HG03045 (cell line): ENCODE measurements at regions not wholly inside any gene's neighbourhood (a gene's known extent, or its start where the extent isn't known, plus 50 kb on each side); places are given as distances from the start of the nearest gene placed in this dataset.

Experiments
- ATAC-seq: cut with Tn5 transposase; IDR thresholded peaks from one replicate; pipeline ENCODE4 v1.9.1; 2021; ENCODE audit warnings: mild to moderate bottlenecking, moderate library complexity; ENCODE audit not compliant: unreplicated experiment

- no peak for ATAC-seq
These were observed 261.4 kb downstream of the SNX13 start for GRCh38 chr7:17678896-17679295.

GRCh38 chr7:17679458-17679857, 260.8 kb downstream of the SNX13 start:
- no peak for ATAC-seq

GRCh38 chr7:17680026-17680425, 260.3 kb downstream of the SNX13 start:
- ATAC-seq = no peak

GRCh38 chr7:17680943-17681351, 259.3 kb downstream of the SNX13 start:
- ATAC-seq = no peak

GRCh38 chr7:17681965-17682364, 258.3 kb downstream of the SNX13 start:
- ATAC-seq = no peak

- ATAC-seq = no peak
These were observed 257.7 kb downstream of the SNX13 start for GRCh38 chr7:17682586-17682985.

GRCh38 chr7:17685141-17685540, 255.2 kb downstream of the SNX13 start:
- no peak for ATAC-seq

GRCh38 chr7:17687361-17687760, 252.9 kb downstream of the SNX13 start:
- ATAC-seq = no peak

GRCh38 chr7:17689361-17689902, 250.9 kb downstream of the SNX13 start:
- ATAC-seq = no peak

GRCh38 chr7:17690030-17690429, 250.3 kb downstream of the SNX13 start:
- peak; percentile 78 for ATAC-seq

- ATAC-seq = no peak
These were observed 243.9 kb downstream of the SNX13 start for GRCh38 chr7:17696422-17696821.

GRCh38 chr7:17697128-17697881, 243.0 kb downstream of the SNX13 start:
- ATAC-seq = no peak

- no peak for ATAC-seq
These were observed 240.6 kb downstream of the SNX13 start for GRCh38 chr7:17699696-17700095.

GRCh38 chr7:17700138-17700537, 240.2 kb downstream of the SNX13 start:
- ATAC-seq = no peak

- ATAC-seq = no peak
These were observed 234.0 kb downstream of the SNX13 start for GRCh38 chr7:17706275-17706674.

- peak; percentile 69 for ATAC-seq
These were observed 233.6 kb downstream of the SNX13 start for GRCh38 chr7:17706734-17707133.

GRCh38 chr7:17709127-17709526, 231.2 kb downstream of the SNX13 start:
- no peak for ATAC-seq

GRCh38 chr7:17709599-17709998, 230.7 kb downstream of the SNX13 start:
- no peak for ATAC-seq

GRCh38 chr7:17710312-17710711, 230.0 kb downstream of the SNX13 start:
- ATAC-seq = no peak

GRCh38 chr7:17713584-17713983, 226.7 kb downstream of the SNX13 start:
- no peak for ATAC-seq

- ATAC-seq = no peak
These were observed 223.5 kb downstream of the SNX13 start for GRCh38 chr7:17716816-17717215.

GRCh38 chr7:17719998-17720397, 220.3 kb downstream of the SNX13 start:
- no peak for ATAC-seq
